DMS79 (cell line): ENCODE measurements at regions not wholly inside any gene's neighbourhood (a gene's known extent, or its start where the extent isn't known, plus 50 kb on each side); places are given as distances from the start of the nearest gene placed in this dataset.

Experiments
- DNase-seq: peaks from one replicate; lab custom pipeline; 2025; lab: John Stamatoyannopoulos, UW

- DNase-seq = no peak
Observed at GRCh38 chr10:34868589-34868988, 53.5 kb upstream of the PARD3 start.

GRCh38 chr10:34866848-34867247 lies 51.8 kb upstream of the PARD3 start:
- DNase-seq = no peak
